ENCODE measurements at regions not wholly inside any gene's neighbourhood (a gene's known extent, or its start where the extent isn't known, plus 50 kb on each side); places are given as distances from the start of the nearest gene placed in this dataset.
"Not testable (repeated sequence)": the region's sequence is repeated elsewhere in the genome, so short reads cannot be mapped to it uniquely, and the experiment has no call there.

DNA sequence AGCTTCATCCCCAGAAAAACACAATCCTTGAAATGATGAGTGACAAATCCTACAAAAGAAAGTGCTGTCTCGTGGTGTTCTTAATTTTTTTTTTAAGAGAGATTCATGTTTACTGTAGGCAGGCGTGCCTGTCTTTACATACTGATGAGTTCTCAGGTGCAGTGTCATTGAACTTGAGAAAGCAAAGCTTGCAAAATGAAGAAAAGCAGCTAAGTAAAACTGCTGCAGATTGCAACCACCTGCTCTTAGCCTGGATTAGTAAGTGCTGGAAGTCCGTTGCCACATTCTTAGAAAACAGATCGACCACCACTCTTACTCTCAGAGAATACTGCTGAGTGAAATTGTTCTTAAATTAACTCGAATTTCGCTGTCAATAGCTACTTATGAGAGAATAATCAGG is 854.6 kb downstream of the TRIML1 start:
- H3K4me3 ChIP-seq (ENCODE audit: low read depth, low read length) = no peak overlapping the region
- TF ChIP-seq CTCF (IDR thresholded peaks at IDR 0.05; ENCODE audit: borderline replicate concordance, insufficient read depth, low read depth, low read length) = no peak

DNA sequence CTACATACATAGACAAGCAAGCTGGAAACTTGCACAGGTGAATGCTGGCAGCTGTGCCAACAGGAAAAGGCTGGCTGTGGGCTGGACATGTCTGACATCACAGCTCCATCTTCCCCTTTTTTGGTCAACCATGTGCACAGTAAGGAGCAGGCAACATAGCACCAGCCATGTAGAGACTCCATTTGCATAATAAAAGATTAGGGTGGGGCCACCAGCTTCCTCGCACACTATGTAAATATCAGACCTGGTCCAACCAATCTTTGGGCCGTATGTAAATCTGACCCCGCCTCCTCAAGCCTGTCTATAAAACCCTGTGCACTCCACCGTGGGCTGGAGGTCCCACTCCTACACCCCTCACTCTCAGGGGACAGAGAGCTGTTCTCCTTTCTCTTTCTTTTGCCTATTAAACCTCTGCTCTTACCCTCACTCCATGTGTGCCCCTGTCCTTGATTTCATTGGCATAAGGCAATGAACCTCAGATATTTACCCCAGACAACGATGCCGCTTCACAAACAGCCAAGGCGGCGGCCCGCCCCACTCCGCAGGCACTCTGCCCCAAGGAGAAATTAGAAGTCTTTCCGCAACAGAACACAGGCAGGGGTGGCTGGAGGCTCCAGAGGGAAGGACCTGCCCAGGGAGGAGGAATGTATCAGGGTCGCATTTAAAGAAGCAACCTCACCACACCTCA is 862.2 kb downstream of the TRIML1 start:
- no peak overlapping the region for H3K4me3 ChIP-seq (ENCODE audit: low read depth, low read length)
- TF ChIP-seq CTCF (IDR thresholded peaks at IDR 0.05; ENCODE audit: borderline replicate concordance, insufficient read depth, low read depth, low read length) = no peak

GRCh38 chr4:189001971-189002450 is 862.8 kb downstream of the TRIML1 start:
- no peak overlapping the region for H3K4me3 ChIP-seq (ENCODE audit: low read depth, low read length)
- no peak for TF ChIP-seq CTCF (IDR thresholded peaks at IDR 0.05; ENCODE audit: borderline replicate concordance, insufficient read depth, low read depth, low read length)

GRCh38 chr4:189002475-189002874 is 863.2 kb downstream of the TRIML1 start:
- no peak for TF ChIP-seq CTCF (IDR thresholded peaks at IDR 0.05; ENCODE audit: borderline replicate concordance, insufficient read depth, low read depth, low read length)
- H3K4me3 ChIP-seq (ENCODE audit: low read depth, low read length) = no peak overlapping the region

DNA sequence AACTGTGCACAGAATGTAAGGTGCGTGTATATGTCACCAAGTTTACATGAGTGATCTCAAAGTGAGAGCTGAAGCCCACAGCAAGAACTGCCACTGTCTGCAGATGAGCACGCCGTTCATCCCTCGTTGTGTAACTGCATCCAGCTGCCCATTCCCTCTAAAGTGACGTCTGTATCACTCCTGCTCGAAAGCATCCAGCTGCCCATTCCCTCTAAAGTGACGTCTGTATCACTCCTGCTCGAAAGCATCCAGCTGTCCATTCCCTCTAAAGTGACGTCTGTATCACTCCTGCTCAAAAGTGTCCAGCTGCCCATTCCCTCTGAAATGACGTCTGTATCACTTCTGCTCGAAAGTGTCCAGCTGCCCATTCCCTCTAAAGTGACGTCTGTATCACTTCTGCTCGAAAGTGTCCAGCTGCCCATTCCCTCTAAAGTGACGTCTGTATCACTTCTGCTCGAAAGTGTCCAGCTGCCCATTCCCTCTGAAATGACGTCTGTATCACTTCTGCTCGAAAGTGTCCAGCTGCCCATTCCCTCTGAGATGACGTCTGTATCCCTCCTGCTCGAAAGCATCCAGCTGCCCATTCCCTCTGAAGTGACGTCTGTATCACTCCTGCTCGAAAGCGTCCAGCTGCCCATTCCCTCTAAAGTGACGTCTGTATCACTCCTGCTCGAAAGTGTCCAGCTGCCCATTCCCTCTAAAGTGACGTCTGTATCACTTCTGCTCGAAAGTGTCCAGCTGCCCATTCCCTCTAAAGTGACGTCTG is 871.4 kb downstream of the TRIML1 start:
- H3K4me3 ChIP-seq (ENCODE audit: low read depth, low read length) = not testable (repeated sequence)

DNA sequence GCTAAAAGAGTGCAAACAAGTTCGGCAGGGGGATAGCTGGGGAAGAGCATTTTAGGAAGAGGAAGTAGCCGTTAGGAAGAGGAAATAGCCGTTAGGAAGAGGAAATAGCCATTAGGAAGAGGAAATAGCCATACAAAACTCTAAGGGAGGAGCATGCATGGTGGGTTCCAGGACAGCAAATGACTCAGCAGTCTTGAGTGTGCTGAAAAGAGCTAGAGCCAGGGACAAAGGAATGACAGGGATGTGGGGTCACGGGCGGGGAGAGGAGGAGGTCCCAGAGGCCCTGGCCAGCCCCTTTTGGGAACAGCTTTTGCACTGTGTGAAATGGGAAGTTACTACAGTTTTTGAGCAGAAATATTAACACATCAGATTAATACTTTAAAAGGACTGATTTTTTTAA is 882.6 kb downstream of the TRIML1 start:
- H3K4me3 ChIP-seq (ENCODE audit: low read depth, low read length) = no peak overlapping the region
- no peak for TF ChIP-seq CTCF (IDR thresholded peaks at IDR 0.05; ENCODE audit: borderline replicate concordance, insufficient read depth, low read depth, low read length)

DNA sequence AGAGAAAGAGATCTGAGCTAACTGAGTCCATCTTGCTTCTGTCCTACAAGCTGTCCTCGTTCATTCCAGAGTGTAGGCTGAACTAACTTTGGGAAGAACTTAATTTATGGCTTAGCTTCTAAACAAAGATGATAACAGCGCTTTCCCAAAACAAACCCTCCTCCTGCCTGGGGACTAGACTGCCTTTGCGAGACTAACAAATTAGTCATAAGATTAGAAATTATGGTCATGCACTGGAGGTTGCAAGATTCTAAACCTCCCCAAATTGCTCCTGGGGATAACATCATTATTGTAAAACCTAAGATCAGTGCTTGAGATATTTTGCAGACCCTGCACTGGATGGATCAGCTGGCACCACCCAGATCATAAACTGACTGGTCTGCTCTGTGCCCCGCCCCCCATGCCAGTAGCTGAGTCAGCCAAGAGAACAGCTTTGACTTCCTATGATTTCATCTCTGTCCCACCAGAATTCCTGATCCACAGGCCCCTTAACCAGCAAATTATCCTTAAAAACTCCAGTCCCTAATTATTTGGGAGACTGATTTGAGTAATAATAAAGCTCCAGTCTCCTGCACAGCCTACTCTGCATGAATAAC is 883.3 kb downstream of the TRIML1 start:
- TF ChIP-seq CTCF (IDR thresholded peaks at IDR 0.05; ENCODE audit: borderline replicate concordance, insufficient read depth, low read depth, low read length) = no peak
- H3K4me3 ChIP-seq (ENCODE audit: low read depth, low read length) = no peak overlapping the region

Data from GM12875 (cell line).